ENCODE measurements at regions not wholly inside any gene's neighbourhood (a gene's known extent, or its start where the extent isn't known, plus 50 kb on each side); places are given as distances from the start of the nearest gene placed in this dataset.

GRCh38 chr13:79654520-79654919 lies 173.6 kb downstream of the NDFIP2 start:
- TF ChIP-seq MYC (IDR thresholded peaks at IDR 0.05; ENCODE audit: insufficient read depth, insufficient read length, insufficient replicate concordance, low read length, severe bottlenecking) (no peak), CTCF (IDR thresholded peaks at IDR 0.05 in 2 of 3, conservative IDR thresholded peaks at IDR 0.05 in 1 of 3; ENCODE audit: control insufficient read depth in 2 of 3, extremely low read depth in 1 of 3, insufficient read depth in 1 of 3, low read depth in 3 of 3, low read length in 3 of 3) (no peak), EGR1 (IDR thresholded peaks at IDR 0.05; ENCODE audit: borderline replicate concordance in 1 of 2, low read depth in 2 of 2, low read length in 2 of 2) (no peak)

All from GM12878 (cell line).